Progenitor cell of endocrine pancreas (in vitro differentiated cells): ENCODE measurements at regions not wholly inside any gene's neighbourhood (a gene's known extent, or its start where the extent isn't known, plus 50 kb on each side); places are given as distances from the start of the nearest gene placed in this dataset.
"Not testable (repeated sequence)": the region's sequence is repeated elsewhere in the genome, so short reads cannot be mapped to it uniquely, and the experiment has no call there.

Source experiments
- DNase-seq: peaks from one replicate; pipeline ENCODE4 v3.0.0; 2021; ENCODE audit warnings: low spot score; ENCODE audit not compliant: unreplicated experiment
- H3K27ac Mint-ChIP-seq: 2 replicates; pipeline ENCODE4 v1.8.0; 2021; ENCODE audit warnings: mild to moderate bottlenecking, moderate library complexity, mixed read lengths
- H3K27me3 Mint-ChIP-seq: 2 replicates; pipeline ENCODE4 v1.8.0; 2021; ENCODE audit warnings: mixed read lengths
- H3K36me3 Mint-ChIP-seq: 2 replicates; pipeline ENCODE4 v1.8.0; 2022; ENCODE audit warnings: mixed read lengths; ENCODE audit not compliant: insufficient read depth
- H3K4me1 Mint-ChIP-seq: 2 replicates; pipeline ENCODE4 v1.8.0; 2021; ENCODE audit warnings: low read depth, mixed read lengths
- H3K4me3 Mint-ChIP-seq: 2 replicates; pipeline ENCODE4 v1.8.0; 2021; ENCODE audit warnings: low read depth, mild to moderate bottlenecking, moderate library complexity, mixed read lengths
- H3K9me3 Mint-ChIP-seq: 2 replicates; pipeline ENCODE4 v1.8.0; 2021; ENCODE audit warnings: low read depth, mixed read lengths
- TF ChIP-seq, protein P1 (sequence below): fragments of 200-600 bp; sonication (generic); IDR thresholded peaks from one replicate; pipeline ENCODE4 v1.5.0; 2021; ENCODE audit warnings: antibody characterized with exemption, mild to moderate bottlenecking; ENCODE audit not compliant: unreplicated experiment

DNA sequence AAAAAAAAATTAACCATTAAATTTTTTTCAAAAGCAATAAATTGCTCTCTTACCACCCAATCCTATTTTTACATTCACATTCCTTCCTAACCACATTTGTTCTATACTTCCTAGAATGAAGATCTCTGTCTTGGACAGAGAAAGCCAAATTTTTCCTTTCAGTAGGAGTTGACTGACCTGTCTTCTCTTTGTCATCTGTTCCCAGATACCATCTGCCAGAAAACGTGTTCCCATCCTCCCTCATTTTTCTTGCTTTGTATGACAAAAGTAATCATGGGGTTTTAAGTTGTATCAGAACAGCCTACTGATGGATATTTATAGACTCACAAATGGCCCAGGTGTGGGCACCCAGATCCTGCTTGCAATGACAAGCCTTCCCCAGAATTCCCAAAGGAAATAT lies 182.1 kb downstream of the CYP26B1 start:
- Mint-ChIP-seq H3K27ac (no peak overlapping the region), H3K27me3 (peaks cover 10% of the 10 kb centered on the region), H3K4me1 (no peaks in the 10 kb centered on the region), H3K9me3 (no peaks in the 10 kb centered on the region), H3K36me3 (no peaks in the 10 kb centered on the region), H3K4me3 (no peak overlapping the region)
- DNase-seq: no peak
- TF ChIP-seq, protein P1, sequence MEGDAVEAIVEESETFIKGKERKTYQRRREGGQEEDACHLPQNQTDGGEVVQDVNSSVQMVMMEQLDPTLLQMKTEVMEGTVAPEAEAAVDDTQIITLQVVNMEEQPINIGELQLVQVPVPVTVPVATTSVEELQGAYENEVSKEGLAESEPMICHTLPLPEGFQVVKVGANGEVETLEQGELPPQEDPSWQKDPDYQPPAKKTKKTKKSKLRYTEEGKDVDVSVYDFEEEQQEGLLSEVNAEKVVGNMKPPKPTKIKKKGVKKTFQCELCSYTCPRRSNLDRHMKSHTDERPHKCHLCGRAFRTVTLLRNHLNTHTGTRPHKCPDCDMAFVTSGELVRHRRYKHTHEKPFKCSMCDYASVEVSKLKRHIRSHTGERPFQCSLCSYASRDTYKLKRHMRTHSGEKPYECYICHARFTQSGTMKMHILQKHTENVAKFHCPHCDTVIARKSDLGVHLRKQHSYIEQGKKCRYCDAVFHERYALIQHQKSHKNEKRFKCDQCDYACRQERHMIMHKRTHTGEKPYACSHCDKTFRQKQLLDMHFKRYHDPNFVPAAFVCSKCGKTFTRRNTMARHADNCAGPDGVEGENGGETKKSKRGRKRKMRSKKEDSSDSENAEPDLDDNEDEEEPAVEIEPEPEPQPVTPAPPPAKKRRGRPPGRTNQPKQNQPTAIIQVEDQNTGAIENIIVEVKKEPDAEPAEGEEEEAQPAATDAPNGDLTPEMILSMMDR: no peak

DNA sequence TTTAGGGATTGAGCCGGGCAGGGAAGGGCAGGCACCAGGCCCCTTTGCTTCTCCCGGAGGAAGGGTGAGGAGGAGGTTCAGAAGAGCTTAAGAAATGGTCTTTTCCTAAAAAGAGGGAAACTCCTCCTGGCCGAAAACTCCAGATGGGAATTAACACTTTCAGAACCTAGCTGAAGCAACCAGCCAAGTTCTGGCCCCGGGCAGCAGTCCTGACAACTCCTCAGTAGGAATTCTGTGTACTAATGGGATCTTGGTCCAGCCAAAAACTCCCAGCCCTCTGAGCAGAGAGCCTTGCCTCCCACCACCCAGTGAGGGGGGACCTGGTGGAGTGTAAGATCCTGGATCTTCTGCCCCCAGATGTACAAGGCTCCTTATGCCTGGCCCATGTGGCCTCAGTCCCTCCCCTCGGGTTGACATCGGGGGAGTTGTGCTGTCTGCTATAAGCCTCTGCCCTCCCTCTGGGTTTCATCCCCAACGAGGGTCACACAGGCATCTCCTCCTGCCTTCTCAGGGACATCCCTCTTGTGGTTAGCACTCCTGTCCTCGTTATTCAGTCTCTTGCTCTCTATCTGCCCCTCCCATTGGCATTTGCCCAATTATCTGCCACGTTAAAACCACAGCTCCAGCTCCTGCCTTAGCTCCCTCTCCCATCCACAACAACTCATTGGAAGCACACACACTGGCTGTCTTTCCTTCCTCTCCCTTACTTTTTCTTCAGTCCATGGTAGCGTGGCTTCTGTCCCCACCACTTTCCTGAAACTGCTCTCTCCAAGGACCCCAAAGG lies 184.6 kb downstream of the CYP26B1 start:
- no peak overlapping the region for H3K27ac Mint-ChIP-seq
- TF ChIP-seq, protein P1: no peak
- H3K4me1 Mint-ChIP-seq: no peaks in the 10 kb centered on the region
- DNase-seq: no peak
- H3K27me3 Mint-ChIP-seq: peaks cover 6% of the 10 kb centered on the region
- peaks cover 16% of the 10 kb centered on the region for H3K9me3 Mint-ChIP-seq
- H3K4me3 Mint-ChIP-seq: no peak overlapping the region
- H3K36me3 Mint-ChIP-seq: no peaks in the 10 kb centered on the region

DNA sequence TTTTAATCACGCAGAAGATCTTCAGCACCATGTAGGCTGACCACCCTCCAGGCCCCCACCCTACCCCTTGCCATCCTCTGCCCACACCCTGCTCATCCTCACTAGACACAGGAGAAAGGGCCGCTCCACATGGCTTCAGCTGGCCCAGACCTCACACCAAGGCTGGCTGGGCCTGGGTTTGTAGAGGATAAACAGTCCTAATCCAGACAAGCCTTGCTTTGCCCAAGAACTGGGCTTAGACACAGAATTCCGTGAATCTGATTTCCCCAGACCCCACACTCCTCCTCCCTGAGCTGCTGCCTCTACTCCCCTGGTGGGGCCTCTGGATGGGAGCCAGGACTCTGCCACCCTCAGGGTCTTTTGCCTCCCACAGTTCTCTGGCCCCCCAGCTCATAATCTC lies 185.3 kb downstream of the CYP26B1 start:
- DNase-seq: no peak
- H3K27me3 Mint-ChIP-seq: no peaks in the 10 kb centered on the region
- no peaks in the 10 kb centered on the region for H3K36me3 Mint-ChIP-seq
- H3K4me1 Mint-ChIP-seq: no peaks in the 10 kb centered on the region
- TF ChIP-seq, protein P1: no peak
- peaks cover 20% of the 10 kb centered on the region for H3K9me3 Mint-ChIP-seq
- H3K4me3 Mint-ChIP-seq: no peak overlapping the region
- no peak overlapping the region for H3K27ac Mint-ChIP-seq

DNA sequence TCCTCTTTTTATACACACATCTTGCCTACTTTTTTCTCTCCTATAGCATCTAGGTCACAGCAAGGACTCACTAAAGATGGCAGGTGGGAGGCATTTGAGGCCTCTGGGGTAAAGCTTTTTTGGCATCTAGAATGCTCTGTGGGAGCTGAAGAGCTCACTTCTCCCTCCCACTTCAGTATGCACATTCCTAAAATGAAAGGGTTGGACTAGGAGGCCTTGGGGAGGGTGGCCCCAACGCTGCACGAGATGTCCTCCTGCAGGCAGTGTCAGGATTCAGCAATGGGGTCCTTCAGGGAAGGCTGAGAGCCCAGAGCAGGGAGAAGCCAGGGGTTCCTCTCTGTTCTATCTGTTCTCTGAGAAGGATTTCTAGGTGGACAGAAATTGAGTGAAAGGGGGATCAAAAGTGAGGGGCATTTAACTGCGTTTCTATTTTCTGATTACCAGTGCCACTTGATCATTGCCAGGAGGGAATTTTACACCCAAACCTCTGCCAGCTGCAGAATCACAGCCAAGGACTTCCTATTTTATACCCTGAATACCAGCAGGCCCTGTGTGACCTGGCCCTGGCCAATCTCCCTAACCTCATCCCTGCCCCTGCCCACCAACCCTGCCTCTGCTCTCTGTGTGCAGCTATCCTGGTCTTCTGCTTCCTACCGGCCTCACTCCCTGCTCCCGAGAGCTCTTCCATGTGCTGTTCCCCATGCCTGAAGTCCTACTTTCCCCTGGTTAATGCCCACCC lies 186.2 kb downstream of the CYP26B1 start:
- no peak overlapping the region for H3K4me3 Mint-ChIP-seq
- no peaks in the 10 kb centered on the region for H3K4me1 Mint-ChIP-seq
- TF ChIP-seq, protein P1: no peak
- no peak for DNase-seq
- H3K36me3 Mint-ChIP-seq: peaks cover 2% of the 10 kb centered on the region
- H3K9me3 Mint-ChIP-seq: peaks cover 29% of the 10 kb centered on the region
- H3K27me3 Mint-ChIP-seq: no peaks in the 10 kb centered on the region
- no peak overlapping the region for H3K27ac Mint-ChIP-seq

DNA sequence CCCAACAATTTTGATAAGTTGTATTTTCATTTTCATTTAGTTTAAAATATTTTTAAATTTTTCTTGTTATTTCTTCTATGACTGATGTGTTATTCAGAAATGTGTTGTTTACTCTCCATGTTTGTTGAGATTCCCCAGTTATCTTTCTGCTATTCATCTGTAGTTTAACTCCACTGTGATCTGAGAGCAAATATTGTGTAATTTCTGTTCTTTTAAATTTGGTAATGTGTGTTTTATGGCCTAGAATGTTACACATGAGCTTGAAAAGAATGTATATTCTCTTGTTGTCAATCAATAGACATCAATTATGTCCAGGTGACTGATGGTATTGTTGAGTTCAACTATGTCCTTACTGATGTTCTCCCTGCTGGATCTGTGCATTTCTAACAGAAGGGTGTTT lies 188.2 kb downstream of the CYP26B1 start:
- Mint-ChIP-seq H3K4me1 (no peaks in the 10 kb centered on the region), H3K36me3 (peaks cover 2% of the 10 kb centered on the region)
- TF ChIP-seq, protein P1: no peak

DNA sequence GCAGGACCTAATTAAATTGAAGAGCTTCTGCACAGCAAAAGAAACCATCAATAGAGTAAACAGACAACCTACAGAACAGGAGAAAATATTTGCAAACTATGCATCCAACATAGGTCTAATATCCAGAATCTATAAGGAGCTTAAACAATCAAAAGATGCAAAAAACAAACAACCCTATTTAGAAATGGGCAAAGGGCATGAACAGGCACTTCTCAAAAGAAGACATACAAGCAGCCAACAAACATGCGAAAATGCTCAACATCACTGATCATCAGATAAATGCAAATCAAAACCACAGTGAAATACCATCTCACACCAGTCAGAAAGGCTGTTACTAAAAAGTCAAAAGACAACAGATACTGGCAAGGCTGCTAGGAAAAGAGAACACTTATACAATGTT lies 189.2 kb downstream of the CYP26B1 start:
- H3K9me3 Mint-ChIP-seq: peaks cover 34% of the 10 kb centered on the region
- not testable (repeated sequence) for H3K4me3 Mint-ChIP-seq, H3K27ac Mint-ChIP-seq, H3K27me3 Mint-ChIP-seq, H3K4me1 Mint-ChIP-seq, DNase-seq, H3K36me3 Mint-ChIP-seq

More for the DNA sequence above, 188.2 kb downstream of the CYP26B1 start:
- no peak overlapping the region for H3K4me3 Mint-ChIP-seq
- H3K9me3 Mint-ChIP-seq: peaks cover 34% of the 10 kb centered on the region
- DNase-seq: no peak
- no peak overlapping the region for H3K27ac Mint-ChIP-seq
- H3K27me3 Mint-ChIP-seq: no peaks in the 10 kb centered on the region
